ENCODE measurements at regions not wholly inside any gene's neighbourhood (a gene's known extent, or its start where the extent isn't known, plus 50 kb on each side); places are given as distances from the start of the nearest gene placed in this dataset.

GRCh38 chr1:115428256-115428655 lies 90.2 kb upstream of the NGF start:
- dilution Hi-C loops (cut with HindIII; ENCODE audit: low sequenced_read_pairs, unreplicated experiment) = no loop called here
- no peak overlapping the region for H3K27ac ChIP-seq (ENCODE audit: insufficient read depth, low read length)
- no CpG with 5 or more reads among the region's 2 CpGs for WGBS, 2 experiments (ENCODE audit: extremely low coverage in 2 of 2, insufficient read length in 1 of 2)

More at GRCh38 chr1:115428256-115428655, 90.2 kb upstream of the NGF start:
- Histone ChIP-seq H4K5ac (ENCODE audit: low read depth, low read length) (no peak overlapping the region), H3K56ac (ENCODE audit: extremely low read depth, insufficient read depth, low read length) (no peak overlapping the region), H3K4me2 (ENCODE audit: low read depth, low read length) (no peak overlapping the region), H3K18ac (ENCODE audit: low read depth, low read length) (no peak overlapping the region), H2BK5ac (ENCODE audit: low read depth, low read length, poor library complexity, severe bottlenecking) (no peak overlapping the region), H2BK20ac (ENCODE audit: low read depth, low read length) (peak overlapping the region; percentile 36; the same call in 1 of the 2 replicates), H3K27me3 (ENCODE audit: control insufficient read depth, insufficient read depth, low read length) (no peaks in the 10 kb centered on the region), H3K9me3 (ENCODE audit: control insufficient read depth, insufficient read depth, low read length) (no peaks in the 10 kb centered on the region), H4K20me1 (ENCODE audit: insufficient read depth, low read length) (no peaks in the 10 kb centered on the region), H3K79me1 (ENCODE audit: low read depth in 1 of 2, low read length in 2 of 2) (no peaks in the 10 kb centered on the region), H3K9me1 (ENCODE audit: insufficient read depth, low read length) (peaks cover 30% of the 10 kb centered on the region), H2AFZ (replicated peaks; ENCODE audit: low read length, poor library complexity) (no peak overlapping the region), H3K4me3 (ENCODE audit: insufficient read depth, low read depth, low read length) (no peak overlapping the region), H2BK15ac (ENCODE audit: low read depth, low read length) (peak overlapping the region; percentile 59; the same call in 2 of the 3 replicates), H3K14ac (replicated peaks; ENCODE audit: low read depth, low read length) (peak overlapping the region; percentile 13; the same call in 1 of the 2 replicates), H2AK9ac (replicated peaks; ENCODE audit: low read depth, low read length, poor library complexity) (no peak overlapping the region), H4K91ac (ENCODE audit: insufficient read depth, low read depth, low read length) (no peak overlapping the region), H3K4me1 (ENCODE audit: control insufficient read depth, insufficient read depth, low read length) (peaks cover 22% of the 10 kb centered on the region), H3K23ac (ENCODE audit: low read depth, low read length) (no peak overlapping the region), H3K4ac (ENCODE audit: low read depth, low read length) (no peak overlapping the region), H3K9ac (ENCODE audit: low read depth, low read length) (no peak overlapping the region), H2BK120ac (ENCODE audit: low read depth, low read length) (peak overlapping the region; percentile 22; the same call in 1 of the 2 replicates), H2AK5ac (ENCODE audit: low read depth, low read length) (no peak overlapping the region), H3K36me3 (ENCODE audit: control insufficient read depth, insufficient read depth, low read length) (no peaks in the 10 kb centered on the region), H4K8ac (ENCODE audit: low read depth in 2 of 2, low read length in 2 of 2) (no peak overlapping the region)
- CTCF ChIA-PET = interaction anchor here (1.1 to 1.9 kb wide), 2 partner anchors 42 to 167 kb away, joined by 4 read pairs; no protein-coding TSS in a partner anchor
- ATAC-seq (ENCODE audit: low read depth) (no peak), DNase-seq (no peak)
- in situ Hi-C loops (cut with MboI; ENCODE audit: low sequenced_read_pairs) = no loop called here
- TF ChIP-seq SMC3 (IDR thresholded peaks at IDR 0.05; ENCODE audit: low read depth, low read length) (no peak), FOS (IDR thresholded peaks at IDR 0.05; ENCODE audit: low read depth, low read length) (no peak), MXI1 (IDR thresholded peaks at IDR 0.05; ENCODE audit: borderline replicate concordance, low read depth, low read length) (no peak), RFX5 (IDR thresholded peaks at IDR 0.05; ENCODE audit: low read depth, low read length) (no peak), BHLHE40 (IDR thresholded peaks at IDR 0.05; ENCODE audit: low read depth, low read length) (no peak), CEBPB (IDR thresholded peaks at IDR 0.05; ENCODE audit: low read depth, low read length) (no peak), CHD1 (IDR thresholded peaks at IDR 0.05; ENCODE audit: low read depth, low read length) (no peak), USF2 (IDR thresholded peaks at IDR 0.05; ENCODE audit: low read depth, low read length) (no peak), MAZ (IDR thresholded peaks at IDR 0.05; ENCODE audit: borderline replicate concordance, low read depth, low read length) (no peak), NFE2L2 (IDR thresholded peaks at IDR 0.05; ENCODE audit: low read depth, low read length) (no peak), RAD21 (IDR thresholded peaks at IDR 0.05; ENCODE audit: low read length) (no peak), CTCF (conservative IDR thresholded peaks at IDR 0.05; ENCODE audit: low read depth, low read length) (no peak), RCOR1 (IDR thresholded peaks at IDR 0.05; ENCODE audit: insufficient replicate concordance, low read length) (no peak), POLR2A (IDR thresholded peaks at IDR 0.05; ENCODE audit: low read depth, low read length) (no peak)
- TF ChIP-seq, protein P1, sequence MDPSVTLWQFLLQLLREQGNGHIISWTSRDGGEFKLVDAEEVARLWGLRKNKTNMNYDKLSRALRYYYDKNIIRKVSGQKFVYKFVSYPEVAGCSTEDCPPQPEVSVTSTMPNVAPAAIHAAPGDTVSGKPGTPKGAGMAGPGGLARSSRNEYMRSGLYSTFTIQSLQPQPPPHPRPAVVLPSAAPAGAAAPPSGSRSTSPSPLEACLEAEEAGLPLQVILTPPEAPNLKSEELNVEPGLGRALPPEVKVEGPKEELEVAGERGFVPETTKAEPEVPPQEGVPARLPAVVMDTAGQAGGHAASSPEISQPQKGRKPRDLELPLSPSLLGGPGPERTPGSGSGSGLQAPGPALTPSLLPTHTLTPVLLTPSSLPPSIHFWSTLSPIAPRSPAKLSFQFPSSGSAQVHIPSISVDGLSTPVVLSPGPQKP (IDR thresholded peaks at IDR 0.05; ENCODE audit: borderline replicate concordance, low read depth, low read length) = no peak
- intact Hi-C loops (cut with micrococcal nuclease) = no loop called here
- POLR2A ChIA-PET (ENCODE audit: unreplicated experiment) = no interaction called here
- no TSS peak for BruUV-seq (replicated peaks)

All from IMR-90 (cell line).